ENCODE measurements at regions not wholly inside any gene's neighbourhood (a gene's known extent, or its start where the extent isn't known, plus 50 kb on each side); places are given as distances from the start of the nearest gene placed in this dataset.

- ATAC-seq (no peak), DNase-seq (no peak)
- Mint-ChIP-seq H3K27ac (no peak overlapping the region), H3K4me1 (ENCODE audit: low read depth) (no peaks in the 10 kb centered on the region), H3K9me3 (no peaks in the 10 kb centered on the region), H3K27me3 (peaks cover 1% of the 10 kb centered on the region), H3K4me3 (no peak overlapping the region), H3K36me3 (ENCODE audit: low read depth) (no peaks in the 10 kb centered on the region)
- TF ChIP-seq CTCF (IDR thresholded peaks at IDR 0.05), result no peak
- CTCF ChIA-PET, result no interaction called here
- POLR2A ChIA-PET, result no interaction called here
- intact Hi-C loops (cut with micrococcal nuclease), result no loop called here
Measured at GRCh38 chr1:67979532-67979931, 70.9 kb downstream of the DIRAS3 start.

- H3K27ac Mint-ChIP-seq, result no peak overlapping the region
- H3K4me3 Mint-ChIP-seq, result no peak overlapping the region
- DNase-seq, result no peak
- ATAC-seq, result no peak
- TF ChIP-seq CTCF (IDR thresholded peaks at IDR 0.05), result no peak
- ChIA-PET POLR2A (no interaction called here), CTCF (no interaction called here)
- H3K36me3 Mint-ChIP-seq (ENCODE audit: low read depth), result no peaks in the 10 kb centered on the region
- no peaks in the 10 kb centered on the region for H3K9me3 Mint-ChIP-seq
- intact Hi-C loops (cut with micrococcal nuclease), result no loop called here
- peaks cover 1% of the 10 kb centered on the region for H3K27me3 Mint-ChIP-seq
- H3K4me1 Mint-ChIP-seq (ENCODE audit: low read depth), result no peaks in the 10 kb centered on the region
Measured at GRCh38 chr1:67978890-67979516, 71.4 kb downstream of the DIRAS3 start.

- H3K9me3 Mint-ChIP-seq, result no peaks in the 10 kb centered on the region
- intact Hi-C loops (cut with micrococcal nuclease), result no loop called here
- H3K27me3 Mint-ChIP-seq, result peaks cover 1% of the 10 kb centered on the region
- H3K4me3 Mint-ChIP-seq, result no peak overlapping the region
- no peak for DNase-seq
- no peaks in the 10 kb centered on the region for H3K36me3 Mint-ChIP-seq (ENCODE audit: low read depth)
- no peaks in the 10 kb centered on the region for H3K4me1 Mint-ChIP-seq (ENCODE audit: low read depth)
- H3K27ac Mint-ChIP-seq, result no peak overlapping the region
- CTCF ChIA-PET, result no interaction called here
- POLR2A ChIA-PET, result interaction anchor here (0.9 kb wide), 1 partner anchor 73 kb away, joined by 4 read pairs; no protein-coding TSS in a partner anchor
- ATAC-seq, result no peak
- no peak for TF ChIP-seq CTCF (IDR thresholded peaks at IDR 0.05)
Measured at GRCh38 chr1:67977756-67978155, 72.7 kb downstream of the DIRAS3 start.

GRCh38 chr1:67973051-67973450 lies 77.4 kb downstream of the DIRAS3 start:
- Mint-ChIP-seq H3K9me3 (no peaks in the 10 kb centered on the region), H3K4me3 (no peak overlapping the region), H3K36me3 (ENCODE audit: low read depth) (no peaks in the 10 kb centered on the region), H3K27me3 (peaks cover under 1% of the 10 kb centered on the region), H3K27ac (no peak overlapping the region), H3K4me1 (ENCODE audit: low read depth) (no peaks in the 10 kb centered on the region)
- TF ChIP-seq CTCF (IDR thresholded peaks at IDR 0.05), result no peak
- DNase-seq (no peak), ATAC-seq (no peak)
- POLR2A ChIA-PET, result no interaction called here
- CTCF ChIA-PET, result no interaction called here
- intact Hi-C loops (cut with micrococcal nuclease), result no loop called here

- Mint-ChIP-seq H3K27ac (no peak overlapping the region), H3K9me3 (no peaks in the 10 kb centered on the region), H3K36me3 (ENCODE audit: low read depth) (no peaks in the 10 kb centered on the region), H3K27me3 (no peaks in the 10 kb centered on the region), H3K4me3 (no peak overlapping the region), H3K4me1 (ENCODE audit: low read depth) (no peaks in the 10 kb centered on the region)
- POLR2A ChIA-PET, result no interaction called here
- TF ChIP-seq CTCF (IDR thresholded peaks at IDR 0.05), result no peak
- intact Hi-C loops (cut with micrococcal nuclease), result no loop called here
- ATAC-seq, result no peak
- DNase-seq, result no peak
- CTCF ChIA-PET, result no interaction called here
Measured at GRCh38 chr1:67970088-67970487, 80.3 kb downstream of the DIRAS3 start.
